ENCODE measurements at regions not wholly inside any gene's neighbourhood (a gene's known extent, or its start where the extent isn't known, plus 50 kb on each side); places are given as distances from the start of the nearest gene placed in this dataset.

DNA sequence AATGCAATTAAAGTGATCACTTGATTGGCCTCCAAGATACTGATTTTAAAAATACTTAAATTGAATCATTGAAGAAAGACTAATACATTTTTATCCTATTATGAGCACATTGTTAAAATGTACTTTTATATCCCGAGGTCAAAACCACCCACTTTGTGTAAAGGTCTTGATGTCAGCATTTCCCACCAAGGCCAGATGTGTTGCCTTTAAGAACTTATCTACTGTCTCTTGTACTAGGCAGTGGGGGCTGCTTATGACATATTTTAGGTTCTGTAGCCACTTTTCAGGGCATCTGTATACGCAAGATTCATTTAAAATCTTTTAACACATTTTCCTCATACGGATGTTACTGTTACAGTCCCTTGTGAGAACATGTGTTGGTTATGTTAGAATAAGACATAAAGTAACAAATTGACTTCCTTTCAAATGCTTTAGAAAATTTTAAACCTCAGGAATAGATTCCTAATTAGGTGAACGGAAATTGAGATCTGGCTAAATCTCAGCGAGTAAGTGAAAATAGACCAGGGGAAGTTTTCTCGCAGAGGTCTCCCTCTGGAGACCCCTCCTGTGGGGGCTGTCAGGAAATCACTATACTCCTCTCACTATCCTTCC lies 456.2 kb downstream of the ADAMTS20 start:
- TF ChIP-seq CTCF (IDR thresholded peaks at IDR 0.05; ENCODE audit: insufficient read depth, low read depth, low read length) (no peak), EZH2 (IDR thresholded peaks at IDR 0.05; ENCODE audit: insufficient read depth, low read length) (no peak)
